Mucosa of gallbladder (tissue), 1 donor: ENCODE measurements at regions not wholly inside any gene's neighbourhood (a gene's known extent, or its start where the extent isn't known, plus 50 kb on each side); places are given as distances from the start of the nearest gene placed in this dataset.
"Not testable (repeated sequence)": the region's sequence is repeated elsewhere in the genome, so short reads cannot be mapped to it uniquely, and the experiment has no call there.

Source experiments
- DNase-seq: peaks from one replicate; pipeline ENCODE4 v3.0.0-alpha.2; 2020; ENCODE audit warnings: low spot score
- donor health status: DM: no; HTN: no; CAD: no.

DNA sequence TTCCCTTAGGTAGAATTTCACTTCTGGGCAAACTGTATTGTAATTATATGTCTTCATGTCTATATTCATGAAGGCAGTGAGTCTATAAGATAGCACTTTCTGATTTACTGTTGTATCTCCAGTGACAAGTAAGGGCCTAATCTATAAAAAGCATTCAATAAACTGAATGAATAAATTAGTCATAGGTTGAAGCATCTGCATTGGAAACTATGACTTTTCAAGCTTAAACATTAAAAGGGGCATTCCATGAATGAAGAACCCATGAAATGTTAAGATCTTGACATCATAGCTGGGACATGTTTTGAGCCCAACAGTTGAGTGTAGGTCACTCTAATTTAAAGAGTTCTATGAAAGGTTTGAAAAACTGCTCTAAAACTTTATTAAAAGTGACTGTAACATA lies 159.3 kb upstream of the LCORL start:
- no peak for DNase-seq

- DNase-seq: no peak
Measured at GRCh38 chr4:18180122-18180521, 158.6 kb upstream of the LCORL start.

GRCh38 chr4:18171896-18172295 lies 150.3 kb upstream of the LCORL start:
- no peak for DNase-seq

DNA sequence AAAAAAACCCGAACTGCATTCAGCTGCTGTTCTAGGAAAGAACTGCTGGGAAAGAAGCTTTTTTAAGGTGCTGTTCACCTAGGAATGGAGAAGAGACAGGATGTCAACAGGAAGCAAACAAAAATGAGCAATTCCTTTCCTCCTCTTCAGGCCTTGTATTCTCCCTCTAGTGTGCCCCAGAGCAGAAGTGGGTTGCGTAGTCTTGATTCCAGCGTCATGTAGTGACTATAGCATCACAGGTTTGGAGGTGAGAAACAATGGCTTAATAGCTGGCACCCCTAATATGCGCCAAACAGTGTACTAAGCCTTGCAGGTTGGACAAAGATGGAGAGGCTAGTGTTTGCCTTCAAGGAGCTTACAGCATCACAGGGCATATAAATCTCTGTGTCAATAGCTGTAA lies 146.3 kb upstream of the LCORL start:
- DNase-seq: no peak

DNA sequence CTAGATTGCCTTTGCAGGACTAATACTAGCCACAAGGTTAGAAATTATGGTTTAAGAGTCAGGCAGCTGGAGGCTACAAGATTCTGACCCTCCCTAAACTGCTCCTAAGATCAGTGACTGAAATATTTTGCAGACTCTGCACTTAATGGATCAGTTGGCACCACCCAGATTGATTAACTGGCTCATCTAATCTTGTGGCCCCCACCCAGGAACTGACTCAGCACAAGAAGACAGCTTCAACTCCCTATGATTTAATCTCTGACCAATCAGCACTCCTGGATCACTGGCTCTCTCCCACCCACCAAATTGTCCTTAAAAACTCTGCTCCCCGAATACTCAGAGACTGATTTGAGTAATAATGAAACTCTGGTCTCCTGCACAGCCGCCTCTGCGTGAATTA lies 145.4 kb upstream of the LCORL start:
- no peak for DNase-seq

DNA sequence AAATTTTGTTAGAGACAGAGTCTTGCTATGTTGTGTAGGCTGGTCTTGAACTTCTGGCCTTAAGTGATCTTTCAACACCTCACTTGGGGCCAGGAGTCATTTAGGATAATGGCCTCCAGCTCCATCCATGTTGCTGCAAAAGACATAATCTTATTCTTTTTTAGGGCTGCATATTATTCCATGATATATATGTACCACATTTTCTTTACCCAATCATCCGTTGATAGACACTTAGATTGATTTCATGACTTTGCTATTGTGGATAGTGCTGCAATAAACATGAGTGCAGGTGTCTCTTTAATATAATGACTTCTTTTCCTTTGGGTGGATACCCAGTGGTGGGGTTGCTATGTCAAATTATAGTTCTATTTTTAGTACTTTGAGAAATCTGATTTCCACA lies 140.9 kb upstream of the LCORL start:
- no peak for DNase-seq

DNA sequence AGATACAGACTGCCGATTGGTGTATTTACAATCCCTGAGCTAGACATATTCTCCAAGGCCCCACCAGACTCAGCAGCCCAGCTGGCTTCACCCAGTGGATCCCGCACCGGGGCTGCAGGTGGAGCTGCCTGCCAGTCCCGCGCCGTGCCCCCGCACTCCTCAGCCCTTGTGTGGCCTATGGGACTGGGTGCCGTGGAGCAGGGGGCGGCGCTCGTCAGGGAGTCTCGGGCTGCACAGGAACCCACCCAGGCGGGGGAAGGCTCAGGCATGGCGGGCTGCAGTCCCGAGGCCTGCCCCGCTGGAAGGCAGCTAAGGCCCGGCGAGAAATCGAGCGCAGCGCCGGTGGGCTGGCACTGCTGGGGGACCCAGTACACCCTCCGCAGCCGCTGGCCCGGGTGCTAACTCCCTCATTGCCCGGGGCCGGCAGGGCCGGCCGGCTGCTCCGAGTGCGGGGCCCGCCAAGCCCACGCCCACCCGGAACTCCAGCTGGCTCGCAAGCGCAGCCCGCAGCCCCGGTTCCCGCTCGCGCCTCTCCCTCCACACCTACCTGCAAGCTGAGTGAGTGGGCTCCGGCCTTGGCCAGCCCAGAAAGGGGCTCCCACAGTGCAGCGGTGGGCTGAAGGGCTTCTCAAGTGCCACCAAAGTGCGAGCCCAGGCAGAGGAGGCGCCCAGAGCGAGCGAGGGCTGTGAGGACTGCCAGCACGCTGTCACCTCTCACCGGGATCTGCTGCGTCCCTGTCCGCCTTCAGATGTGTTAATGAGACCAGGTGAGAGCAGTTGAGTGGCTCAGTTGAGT lies 137.8 kb upstream of the LCORL start:
- DNase-seq: not testable (repeated sequence)

DNA sequence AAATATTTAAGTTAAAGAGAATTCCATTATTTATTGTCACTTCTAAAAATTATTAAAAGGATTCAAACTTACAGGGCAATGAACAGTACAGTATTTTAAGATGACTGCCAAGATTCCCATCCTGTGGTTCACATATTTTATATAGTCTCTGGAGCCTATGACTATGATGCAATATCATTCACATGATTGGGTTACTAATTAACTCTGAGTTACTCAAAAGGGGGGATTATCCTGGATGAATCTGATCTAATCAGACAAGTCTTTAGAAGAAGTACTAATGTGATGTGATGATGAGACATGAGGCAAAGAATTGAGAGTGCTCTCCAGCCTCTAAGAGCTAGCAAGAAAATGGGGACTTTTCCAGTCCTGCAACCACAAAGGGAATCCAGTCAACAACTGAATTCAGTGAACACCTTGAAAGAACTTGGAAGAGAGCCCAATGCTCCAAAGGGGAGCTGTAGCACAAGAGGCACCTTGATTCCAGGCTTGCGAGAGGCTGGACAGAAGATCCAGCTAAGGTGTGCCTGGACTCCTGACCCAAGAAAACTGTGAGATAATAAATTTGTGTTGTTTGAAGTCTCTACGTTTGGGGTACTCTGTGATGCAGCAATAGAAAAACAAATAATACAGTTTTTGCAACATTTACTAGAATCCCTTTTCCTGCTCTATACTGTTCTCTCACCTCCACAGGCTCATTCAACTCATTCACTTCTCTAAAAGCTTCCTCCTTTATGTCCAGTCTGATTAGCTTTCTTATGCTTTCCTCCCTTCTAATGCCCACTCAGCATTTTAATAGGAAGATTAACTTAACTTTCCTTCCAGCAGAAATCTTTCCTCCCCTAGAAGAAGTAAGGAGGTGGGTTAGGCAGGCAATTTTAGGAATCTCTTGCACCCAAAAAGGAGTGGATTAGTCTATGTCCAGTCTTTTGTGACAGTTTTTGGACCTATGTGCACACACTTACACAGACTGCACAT lies 133.8 kb upstream of the LCORL start:
- DNase-seq: no peak

DNA sequence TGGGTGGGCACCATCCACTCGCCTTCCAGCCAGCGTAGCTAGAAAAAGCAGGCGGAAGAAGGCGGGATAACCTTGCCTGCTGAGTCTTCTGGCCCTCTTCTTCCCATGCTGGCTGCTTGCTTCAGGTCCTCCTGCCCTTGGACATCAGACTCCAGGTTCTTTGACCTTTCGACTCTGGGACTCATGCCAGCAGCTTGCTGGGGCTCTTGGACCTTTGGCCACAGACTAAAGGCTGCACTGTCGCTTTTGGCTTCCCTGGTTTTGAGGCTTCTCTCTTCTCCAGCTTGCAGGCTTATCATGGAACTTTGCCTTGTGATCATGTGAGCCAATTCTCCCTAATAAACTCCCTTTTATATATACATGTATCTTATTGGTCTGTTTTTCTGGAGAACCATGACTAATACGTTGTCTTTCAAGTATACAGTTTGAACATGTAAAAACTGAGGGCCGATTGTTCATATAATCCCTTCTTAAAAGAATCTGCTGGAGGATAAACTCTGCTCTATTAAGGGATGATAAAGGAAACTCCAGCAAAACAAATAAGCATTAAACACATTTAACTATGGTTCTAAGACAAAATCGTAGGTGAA lies 116.6 kb upstream of the LCORL start:
- peak; percentile 42 for DNase-seq

DNA sequence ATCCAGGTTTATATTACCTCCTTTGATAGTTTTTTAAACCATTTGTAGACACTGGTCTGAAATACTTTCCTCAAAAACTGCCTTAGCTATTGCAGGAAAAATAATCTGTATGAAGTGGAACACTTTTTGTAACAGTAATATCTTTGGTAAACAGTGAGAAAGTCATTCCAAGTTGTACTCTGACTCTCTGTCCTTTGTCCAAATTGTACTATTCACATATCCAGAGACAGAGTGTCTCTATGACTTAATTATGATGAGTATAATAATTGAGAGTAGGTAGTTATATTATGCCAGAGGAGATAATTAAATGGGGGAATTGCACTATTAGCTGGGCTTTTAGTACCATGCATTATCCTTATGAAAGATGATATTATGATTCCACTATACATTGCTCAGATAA lies 112.6 kb upstream of the LCORL start:
- DNase-seq: no peak

- DNase-seq: no peak
Measured at GRCh38 chr4:18130256-18130655, 108.7 kb upstream of the LCORL start.

- DNase-seq: no peak
Measured at GRCh38 chr4:18128241-18128640, 106.7 kb upstream of the LCORL start.

GRCh38 chr4:18127030-18127429 lies 105.5 kb upstream of the LCORL start:
- no peak for DNase-seq

DNA sequence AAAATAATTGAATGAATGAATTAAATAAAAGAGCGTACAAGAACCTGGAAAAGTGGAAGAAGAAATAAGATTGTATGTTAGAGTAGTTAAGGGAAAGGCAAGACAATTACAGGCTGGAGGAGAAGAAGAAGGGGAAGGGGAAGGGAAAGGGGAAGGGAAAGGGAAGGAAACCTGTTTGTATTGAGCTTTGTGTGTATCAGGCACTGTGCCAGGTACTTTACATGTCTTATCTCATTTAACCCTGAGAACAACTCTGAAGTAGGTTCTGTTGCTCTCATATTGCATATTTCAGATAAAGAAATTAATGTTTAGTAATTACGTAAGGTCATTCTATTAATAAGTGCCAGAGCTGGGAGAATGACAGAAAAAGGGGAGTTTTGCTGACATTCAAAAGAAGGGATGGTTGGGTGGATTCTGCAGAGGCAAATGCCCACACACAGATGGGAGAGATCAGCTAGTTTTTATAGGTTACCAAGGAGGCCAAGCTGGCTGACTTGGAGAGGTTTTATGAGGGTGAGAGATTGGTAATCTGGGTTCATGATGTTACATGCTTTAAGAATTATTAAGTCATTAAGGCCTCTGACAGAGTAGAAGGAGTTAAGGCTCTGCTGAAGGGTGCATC lies 92.3 kb upstream of the LCORL start:
- no peak for DNase-seq

DNA sequence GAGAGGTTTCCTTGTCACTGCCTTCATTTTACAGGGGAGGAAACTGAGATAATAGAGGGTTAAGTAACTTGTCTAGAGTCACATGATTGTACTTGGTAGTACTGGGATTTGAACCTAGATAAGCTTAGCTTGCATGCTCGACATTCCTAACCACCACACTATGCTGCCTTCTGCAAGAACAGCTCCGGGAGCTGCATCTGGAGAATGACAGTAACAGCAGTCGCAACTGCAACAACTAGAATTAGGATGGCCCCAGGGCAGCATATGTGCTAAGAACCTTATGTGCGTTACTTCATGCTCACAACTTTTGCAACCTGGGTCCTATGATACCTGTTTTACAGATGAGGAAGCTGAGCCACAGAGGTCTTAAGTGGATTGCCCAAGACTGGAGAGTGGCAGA lies 89.5 kb upstream of the LCORL start:
- DNase-seq: no peak

DNA sequence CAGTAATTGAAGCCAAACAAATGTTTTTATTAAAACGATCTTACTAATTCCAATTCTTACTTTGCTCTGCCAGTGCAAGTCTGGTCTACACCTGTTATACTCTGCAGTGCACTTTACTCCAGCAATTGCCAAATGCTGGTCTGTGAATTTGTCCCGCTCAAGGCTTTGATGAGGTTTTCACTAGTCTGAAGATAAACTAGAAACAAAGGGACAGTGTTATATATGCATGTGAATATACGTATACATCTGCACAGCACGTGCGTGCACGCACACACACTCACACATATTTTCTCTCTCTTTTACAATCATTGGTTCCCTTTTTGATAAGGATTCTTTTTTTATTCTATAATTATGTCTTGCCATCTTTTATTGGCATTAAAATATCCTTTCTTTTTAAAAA lies 88.5 kb upstream of the LCORL start:
- no peak for DNase-seq

DNA sequence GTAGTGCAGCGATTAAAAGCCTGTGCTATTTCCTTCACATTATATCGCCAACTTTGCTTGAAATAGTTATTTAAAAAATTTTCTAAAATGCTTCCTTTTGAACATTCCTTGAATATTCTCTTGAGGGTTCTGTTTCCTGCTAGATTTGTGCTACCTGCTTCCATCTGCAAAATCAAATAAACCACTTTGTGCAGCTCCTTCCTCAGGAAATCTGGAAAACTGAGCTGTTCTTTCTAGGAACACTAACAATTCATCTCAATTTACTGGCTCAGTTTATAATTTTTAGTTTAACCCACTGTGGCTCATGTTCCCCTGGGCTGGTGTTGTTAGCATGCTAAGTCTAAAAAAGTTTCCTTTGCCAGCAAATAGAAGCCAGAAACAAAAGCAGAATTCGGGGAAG lies 88.1 kb upstream of the LCORL start:
- no peak for DNase-seq

DNA sequence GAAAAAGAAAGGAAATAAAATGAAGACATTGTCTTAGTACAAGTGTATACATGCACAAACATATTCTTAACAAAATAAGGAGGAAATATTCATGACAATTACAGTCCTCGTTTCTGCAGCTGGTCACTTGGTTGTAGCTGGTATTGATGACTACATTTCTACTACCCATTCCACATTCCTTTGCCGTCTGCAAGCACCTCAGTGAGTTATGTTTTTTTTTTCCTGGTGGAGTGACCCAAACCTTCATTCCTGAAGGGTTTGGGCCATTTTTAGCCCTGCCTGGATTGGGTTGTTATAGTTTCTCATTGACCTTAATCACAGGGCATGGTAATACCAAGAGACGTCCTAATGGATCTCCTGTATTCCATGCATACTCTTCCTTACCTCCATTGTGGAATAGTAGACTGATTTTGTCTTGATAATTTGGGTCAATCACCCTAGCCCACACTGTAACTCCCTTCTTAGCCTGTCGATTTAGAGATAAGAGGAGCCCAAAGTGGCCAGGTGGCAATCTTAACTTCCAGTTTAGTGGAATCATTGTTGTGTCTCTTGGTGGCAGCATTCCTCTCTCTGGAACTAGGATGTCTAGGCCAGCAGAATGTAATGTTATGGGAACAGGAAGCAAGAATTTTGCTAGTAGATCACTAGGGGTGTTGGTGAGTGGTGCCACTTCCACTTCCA lies 86.4 kb upstream of the LCORL start:
- DNase-seq: not testable (repeated sequence)

DNA sequence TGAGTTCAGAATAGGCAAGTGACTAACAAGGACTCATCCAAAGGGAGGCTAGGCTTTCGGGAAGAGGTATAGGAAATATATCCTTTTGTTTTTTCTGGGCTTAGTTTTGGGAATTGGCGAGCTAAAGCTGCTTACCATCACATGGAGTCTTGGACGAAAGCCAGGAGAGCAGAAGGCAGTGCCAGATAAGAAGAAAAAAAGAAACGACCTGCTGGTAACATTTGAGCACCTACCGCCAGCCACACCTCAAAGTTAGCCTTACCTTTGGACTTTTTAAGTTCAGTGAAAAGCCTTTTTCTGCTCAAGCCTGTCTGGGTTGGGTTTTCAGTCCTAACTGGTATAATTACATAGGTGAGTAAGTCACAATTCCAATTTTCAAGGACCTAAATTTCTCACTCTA lies 85.1 kb upstream of the LCORL start:
- DNase-seq: peak; percentile 69

GRCh38 chr4:18105030-18106011 lies 83.8 kb upstream of the LCORL start:
- DNase-seq: no peak
